ENCODE measurements at regions not wholly inside any gene's neighbourhood (a gene's known extent, or its start where the extent isn't known, plus 50 kb on each side); places are given as distances from the start of the nearest gene placed in this dataset.

DNA sequence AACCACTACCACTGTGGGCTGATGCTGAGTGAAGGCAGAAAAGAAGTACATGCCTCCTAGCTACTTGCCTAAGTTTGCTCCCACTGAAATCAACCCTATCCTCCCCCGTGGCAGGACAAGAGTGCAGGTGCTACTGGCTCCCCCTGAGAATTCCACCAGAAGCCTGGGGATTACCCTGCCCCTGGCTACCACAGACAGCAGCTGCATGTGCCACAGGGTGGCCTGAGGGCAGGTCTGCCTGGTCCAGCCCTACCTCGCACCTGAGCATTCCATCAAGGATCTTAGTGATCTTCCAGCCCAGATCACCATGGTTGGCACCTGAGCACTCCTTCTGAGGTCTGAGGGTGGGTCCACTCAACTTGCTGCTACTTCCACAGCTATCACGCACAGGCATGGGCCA, 176.4 kb upstream of the SMIM30 start:
- H3K4me3 Mint-ChIP-seq = no peak overlapping the region
- DNase-seq (ENCODE audit: low spot score) (no peak), ATAC-seq (no peak)
- TF ChIP-seq, protein P1, sequence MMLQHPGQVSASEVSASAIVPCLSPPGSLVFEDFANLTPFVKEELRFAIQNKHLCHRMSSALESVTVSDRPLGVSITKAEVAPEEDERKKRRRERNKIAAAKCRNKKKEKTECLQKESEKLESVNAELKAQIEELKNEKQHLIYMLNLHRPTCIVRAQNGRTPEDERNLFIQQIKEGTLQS (CRISPR knock-in tag; conservative IDR thresholded peaks at IDR 0.05) = no peak
- TF ChIP-seq ZNF423 (CRISPR knock-in tag; IDR thresholded peaks at IDR 0.05) = no peak
- no peak for TF ChIP-seq ZNF263 (CRISPR knock-in tag; IDR thresholded peaks at IDR 0.05; ENCODE audit: low read depth)
- TF ChIP-seq GRHL2 (CRISPR knock-in tag; IDR thresholded peaks at IDR 0.05; ENCODE audit: insufficient replicate concordance, severe bottlenecking) = no peak
- TF ChIP-seq, protein P2, sequence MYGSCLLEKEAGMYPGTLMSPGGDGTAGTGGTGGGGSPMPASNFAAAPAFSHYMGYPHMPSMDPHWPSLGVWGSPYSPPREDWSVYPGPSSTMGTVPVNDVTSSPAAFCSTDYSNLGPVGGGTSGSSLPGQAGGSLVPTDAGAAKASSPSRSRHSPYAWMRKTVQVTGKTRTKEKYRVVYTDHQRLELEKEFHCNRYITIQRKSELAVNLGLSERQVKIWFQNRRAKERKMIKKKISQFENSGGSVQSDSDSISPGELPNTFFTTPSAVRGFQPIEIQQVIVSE (CRISPR knock-in tag; IDR thresholded peaks at IDR 0.05; ENCODE audit: borderline replicate concordance) = no peak
- TF ChIP-seq, protein P3, sequence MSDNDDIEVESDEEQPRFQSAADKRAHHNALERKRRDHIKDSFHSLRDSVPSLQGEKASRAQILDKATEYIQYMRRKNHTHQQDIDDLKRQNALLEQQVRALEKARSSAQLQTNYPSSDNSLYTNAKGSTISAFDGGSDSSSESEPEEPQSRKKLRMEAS (CRISPR knock-in tag; IDR thresholded peaks at IDR 0.05) = no peak
- no peak for TF ChIP-seq ZNF416 (CRISPR knock-in tag; IDR thresholded peaks at IDR 0.05)
- TF ChIP-seq ZNF232 (CRISPR knock-in tag; IDR thresholded peaks at IDR 0.05) = no peak
- TF ChIP-seq, protein P4, sequence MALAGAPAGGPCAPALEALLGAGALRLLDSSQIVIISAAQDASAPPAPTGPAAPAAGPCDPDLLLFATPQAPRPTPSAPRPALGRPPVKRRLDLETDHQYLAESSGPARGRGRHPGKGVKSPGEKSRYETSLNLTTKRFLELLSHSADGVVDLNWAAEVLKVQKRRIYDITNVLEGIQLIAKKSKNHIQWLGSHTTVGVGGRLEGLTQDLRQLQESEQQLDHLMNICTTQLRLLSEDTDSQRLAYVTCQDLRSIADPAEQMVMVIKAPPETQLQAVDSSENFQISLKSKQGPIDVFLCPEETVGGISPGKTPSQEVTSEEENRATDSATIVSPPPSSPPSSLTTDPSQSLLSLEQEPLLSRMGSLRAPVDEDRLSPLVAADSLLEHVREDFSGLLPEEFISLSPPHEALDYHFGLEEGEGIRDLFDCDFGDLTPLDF (CRISPR knock-in tag; IDR thresholded peaks at IDR 0.05) = no peak
- TF ChIP-seq, protein P5, sequence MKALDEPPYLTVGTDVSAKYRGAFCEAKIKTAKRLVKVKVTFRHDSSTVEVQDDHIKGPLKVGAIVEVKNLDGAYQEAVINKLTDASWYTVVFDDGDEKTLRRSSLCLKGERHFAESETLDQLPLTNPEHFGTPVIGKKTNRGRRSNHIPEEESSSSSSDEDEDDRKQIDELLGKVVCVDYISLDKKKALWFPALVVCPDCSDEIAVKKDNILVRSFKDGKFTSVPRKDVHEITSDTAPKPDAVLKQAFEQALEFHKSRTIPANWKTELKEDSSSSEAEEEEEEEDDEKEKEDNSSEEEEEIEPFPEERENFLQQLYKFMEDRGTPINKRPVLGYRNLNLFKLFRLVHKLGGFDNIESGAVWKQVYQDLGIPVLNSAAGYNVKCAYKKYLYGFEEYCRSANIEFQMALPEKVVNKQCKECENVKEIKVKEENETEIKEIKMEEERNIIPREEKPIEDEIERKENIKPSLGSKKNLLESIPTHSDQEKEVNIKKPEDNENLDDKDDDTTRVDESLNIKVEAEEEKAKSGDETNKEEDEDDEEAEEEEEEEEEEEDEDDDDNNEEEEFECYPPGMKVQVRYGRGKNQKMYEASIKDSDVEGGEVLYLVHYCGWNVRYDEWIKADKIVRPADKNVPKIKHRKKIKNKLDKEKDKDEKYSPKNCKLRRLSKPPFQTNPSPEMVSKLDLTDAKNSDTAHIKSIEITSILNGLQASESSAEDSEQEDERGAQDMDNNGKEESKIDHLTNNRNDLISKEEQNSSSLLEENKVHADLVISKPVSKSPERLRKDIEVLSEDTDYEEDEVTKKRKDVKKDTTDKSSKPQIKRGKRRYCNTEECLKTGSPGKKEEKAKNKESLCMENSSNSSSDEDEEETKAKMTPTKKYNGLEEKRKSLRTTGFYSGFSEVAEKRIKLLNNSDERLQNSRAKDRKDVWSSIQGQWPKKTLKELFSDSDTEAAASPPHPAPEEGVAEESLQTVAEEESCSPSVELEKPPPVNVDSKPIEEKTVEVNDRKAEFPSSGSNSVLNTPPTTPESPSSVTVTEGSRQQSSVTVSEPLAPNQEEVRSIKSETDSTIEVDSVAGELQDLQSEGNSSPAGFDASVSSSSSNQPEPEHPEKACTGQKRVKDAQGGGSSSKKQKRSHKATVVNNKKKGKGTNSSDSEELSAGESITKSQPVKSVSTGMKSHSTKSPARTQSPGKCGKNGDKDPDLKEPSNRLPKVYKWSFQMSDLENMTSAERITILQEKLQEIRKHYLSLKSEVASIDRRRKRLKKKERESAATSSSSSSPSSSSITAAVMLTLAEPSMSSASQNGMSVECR (CRISPR knock-in tag; IDR thresholded peaks at IDR 0.05; ENCODE audit: borderline replicate concordance) = no peak
- TF ChIP-seq, protein P6, sequence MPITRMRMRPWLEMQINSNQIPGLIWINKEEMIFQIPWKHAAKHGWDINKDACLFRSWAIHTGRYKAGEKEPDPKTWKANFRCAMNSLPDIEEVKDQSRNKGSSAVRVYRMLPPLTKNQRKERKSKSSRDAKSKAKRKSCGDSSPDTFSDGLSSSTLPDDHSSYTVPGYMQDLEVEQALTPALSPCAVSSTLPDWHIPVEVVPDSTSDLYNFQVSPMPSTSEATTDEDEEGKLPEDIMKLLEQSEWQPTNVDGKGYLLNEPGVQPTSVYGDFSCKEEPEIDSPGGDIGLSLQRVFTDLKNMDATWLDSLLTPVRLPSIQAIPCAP (CRISPR knock-in tag; IDR thresholded peaks at IDR 0.05) = no peak
- no peak for TF ChIP-seq ELF4 (CRISPR knock-in tag; IDR thresholded peaks at IDR 0.05; ENCODE audit: low read depth)
- no peak for TF ChIP-seq ZNF396 (CRISPR knock-in tag; IDR thresholded peaks at IDR 0.05; ENCODE audit: borderline replicate concordance)
- no peak overlapping the region for H3K27ac Mint-ChIP-seq
- ChIA-PET CTCF (no interaction called here), POLR2A (no interaction called here)
- H3K36me3 Mint-ChIP-seq = no peaks in the 10 kb centered on the region
- 0 out of 2 replicates have a peak, but pooled peaks cover 3% of the 10 kb centered on the region for H3K9me3 Mint-ChIP-seq
- H3K4me1 Mint-ChIP-seq = no peaks in the 10 kb centered on the region
- no peaks in the 10 kb centered on the region; the same call in 1 of the 2 replicates for H3K27me3 Mint-ChIP-seq (ENCODE audit: low read depth)

DNA sequence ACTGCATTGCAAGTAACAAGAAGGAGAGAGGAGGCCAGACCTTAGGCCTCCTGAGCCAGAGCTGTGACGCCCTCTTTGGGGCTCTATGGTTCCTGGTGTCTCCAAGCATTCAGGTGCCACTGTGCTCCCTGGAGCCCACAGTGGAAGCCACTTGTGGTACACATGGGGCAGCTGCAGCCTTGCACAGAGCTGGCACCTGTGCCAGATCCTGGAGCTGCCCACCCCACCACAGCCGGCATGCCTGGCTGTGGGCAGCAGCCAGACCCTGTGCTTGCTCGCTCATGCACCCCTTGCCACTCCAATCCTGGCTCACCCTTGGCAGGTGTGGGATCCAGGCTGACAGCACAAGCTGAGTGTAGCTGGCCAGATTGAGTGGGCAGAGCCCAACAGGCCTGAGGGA, 173.8 kb upstream of the SMIM30 start:
- Mint-ChIP-seq H3K9me3 (0 out of 2 replicates have a peak, but pooled peaks cover 3% of the 10 kb centered on the region), H3K27ac (no peak overlapping the region), H3K27me3 (ENCODE audit: low read depth) (no peaks in the 10 kb centered on the region; the same call in 1 of the 2 replicates), H3K36me3 (no peaks in the 10 kb centered on the region), H3K4me1 (no peaks in the 10 kb centered on the region), H3K4me3 (no peak overlapping the region)
- DNase-seq (ENCODE audit: low spot score) (no peak), ATAC-seq (no peak)
- CTCF ChIA-PET = no interaction called here
- POLR2A ChIA-PET = no interaction called here
- TF ChIP-seq ZNF317 (CRISPR knock-in tag; IDR thresholded peaks at IDR 0.05; ENCODE audit: borderline replicate concordance, low read depth) (no peak), SMAD4 (CRISPR knock-in tag; IDR thresholded peaks at IDR 0.05) (no peak)
- TF ChIP-seq, protein P7, sequence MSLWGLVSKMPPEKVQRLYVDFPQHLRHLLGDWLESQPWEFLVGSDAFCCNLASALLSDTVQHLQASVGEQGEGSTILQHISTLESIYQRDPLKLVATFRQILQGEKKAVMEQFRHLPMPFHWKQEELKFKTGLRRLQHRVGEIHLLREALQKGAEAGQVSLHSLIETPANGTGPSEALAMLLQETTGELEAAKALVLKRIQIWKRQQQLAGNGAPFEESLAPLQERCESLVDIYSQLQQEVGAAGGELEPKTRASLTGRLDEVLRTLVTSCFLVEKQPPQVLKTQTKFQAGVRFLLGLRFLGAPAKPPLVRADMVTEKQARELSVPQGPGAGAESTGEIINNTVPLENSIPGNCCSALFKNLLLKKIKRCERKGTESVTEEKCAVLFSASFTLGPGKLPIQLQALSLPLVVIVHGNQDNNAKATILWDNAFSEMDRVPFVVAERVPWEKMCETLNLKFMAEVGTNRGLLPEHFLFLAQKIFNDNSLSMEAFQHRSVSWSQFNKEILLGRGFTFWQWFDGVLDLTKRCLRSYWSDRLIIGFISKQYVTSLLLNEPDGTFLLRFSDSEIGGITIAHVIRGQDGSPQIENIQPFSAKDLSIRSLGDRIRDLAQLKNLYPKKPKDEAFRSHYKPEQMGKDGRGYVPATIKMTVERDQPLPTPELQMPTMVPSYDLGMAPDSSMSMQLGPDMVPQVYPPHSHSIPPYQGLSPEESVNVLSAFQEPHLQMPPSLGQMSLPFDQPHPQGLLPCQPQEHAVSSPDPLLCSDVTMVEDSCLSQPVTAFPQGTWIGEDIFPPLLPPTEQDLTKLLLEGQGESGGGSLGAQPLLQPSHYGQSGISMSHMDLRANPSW (CRISPR knock-in tag; conservative IDR thresholded peaks at IDR 0.05; ENCODE audit: low read depth) = no peak
- TF ChIP-seq, protein P8, sequence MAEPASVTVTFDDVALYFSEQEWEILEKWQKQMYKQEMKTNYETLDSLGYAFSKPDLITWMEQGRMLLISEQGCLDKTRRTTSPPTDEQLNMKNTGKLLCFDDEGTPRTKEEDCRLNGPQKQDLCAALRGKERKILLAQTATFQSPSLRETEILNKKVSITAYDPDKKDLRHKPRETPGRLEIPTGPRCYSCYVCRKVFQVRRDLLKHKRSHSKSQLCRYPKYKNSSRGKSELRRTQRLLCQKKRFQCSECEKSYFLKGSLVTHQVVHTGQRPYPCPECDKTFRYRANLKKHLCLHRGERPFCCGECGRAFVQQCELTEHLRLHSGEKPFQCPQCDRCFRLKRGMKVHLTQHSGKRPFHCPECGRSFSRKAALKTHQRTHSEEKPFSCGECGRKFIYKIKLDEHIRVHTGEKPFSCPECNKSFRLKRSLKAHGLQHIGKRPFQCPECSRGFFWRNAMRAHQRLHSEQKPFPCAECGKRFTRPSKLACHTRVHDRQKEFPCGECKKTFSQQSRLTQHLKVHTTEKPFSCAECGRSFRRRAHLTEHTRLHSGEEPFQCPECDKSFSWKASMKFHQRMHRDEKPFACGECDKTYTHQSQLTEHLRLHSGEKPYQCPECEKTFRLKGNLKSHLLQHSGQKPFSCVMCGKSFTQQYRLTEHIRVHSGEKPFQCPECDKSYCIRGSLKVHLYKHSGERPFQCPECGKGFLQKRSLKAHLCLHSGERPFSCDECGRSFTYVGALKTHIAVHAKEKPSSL (CRISPR knock-in tag; conservative IDR thresholded peaks at IDR 0.05) = no peak
- TF ChIP-seq, protein P4 (CRISPR knock-in tag; IDR thresholded peaks at IDR 0.05) = no peak
- TF ChIP-seq, protein P9, sequence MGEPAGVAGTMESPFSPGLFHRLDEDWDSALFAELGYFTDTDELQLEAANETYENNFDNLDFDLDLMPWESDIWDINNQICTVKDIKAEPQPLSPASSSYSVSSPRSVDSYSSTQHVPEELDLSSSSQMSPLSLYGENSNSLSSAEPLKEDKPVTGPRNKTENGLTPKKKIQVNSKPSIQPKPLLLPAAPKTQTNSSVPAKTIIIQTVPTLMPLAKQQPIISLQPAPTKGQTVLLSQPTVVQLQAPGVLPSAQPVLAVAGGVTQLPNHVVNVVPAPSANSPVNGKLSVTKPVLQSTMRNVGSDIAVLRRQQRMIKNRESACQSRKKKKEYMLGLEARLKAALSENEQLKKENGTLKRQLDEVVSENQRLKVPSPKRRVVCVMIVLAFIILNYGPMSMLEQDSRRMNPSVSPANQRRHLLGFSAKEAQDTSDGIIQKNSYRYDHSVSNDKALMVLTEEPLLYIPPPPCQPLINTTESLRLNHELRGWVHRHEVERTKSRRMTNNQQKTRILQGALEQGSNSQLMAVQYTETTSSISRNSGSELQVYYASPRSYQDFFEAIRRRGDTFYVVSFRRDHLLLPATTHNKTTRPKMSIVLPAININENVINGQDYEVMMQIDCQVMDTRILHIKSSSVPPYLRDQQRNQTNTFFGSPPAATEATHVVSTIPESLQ (CRISPR knock-in tag; IDR thresholded peaks at IDR 0.05) = no peak

Data from WTC11 (cell line).